Type B pancreatic cell (in vitro differentiated cells): ENCODE measurements at regions not wholly inside any gene's neighbourhood (a gene's known extent, or its start where the extent isn't known, plus 50 kb on each side); places are given as distances from the start of the nearest gene placed in this dataset.

Experiments
- DNase-seq: peaks from one replicate; pipeline ENCODE4 v3.0.0; 2021; ENCODE audit warnings: mixed read lengths; ENCODE audit not compliant: unreplicated experiment; ENCODE audit errors: extremely low spot score
- H3K27ac Mint-ChIP-seq: 2 replicates; pipeline ENCODE4 v1.8.0; 2021; ENCODE audit warnings: mild to moderate bottlenecking, mixed read lengths
- H3K27me3 Mint-ChIP-seq: 2 replicates; pipeline ENCODE4 v1.8.0; 2021; ENCODE audit warnings: mixed read lengths
- H3K36me3 Mint-ChIP-seq: 2 replicates; pipeline ENCODE4 v1.8.0; 2021; ENCODE audit warnings: mixed read lengths
- H3K4me1 Mint-ChIP-seq: one replicate; pipeline ENCODE4 v1.8.0; 2021; ENCODE audit warnings: mixed read lengths; ENCODE audit not compliant: unreplicated experiment
- H3K4me3 Mint-ChIP-seq: 2 replicates; pipeline ENCODE4 v1.8.0; 2021; ENCODE audit warnings: mild to moderate bottlenecking, mixed read lengths
- H3K9me3 Mint-ChIP-seq: 2 replicates; pipeline ENCODE4 v1.8.0; 2021; ENCODE audit warnings: mixed read lengths
- CTCF ChIP-seq: fragments of 200-600 bp; sonication (generic); conservative IDR thresholded peaks from 2 replicates; pipeline ENCODE4 v1.5.0; 2021; ENCODE audit warnings: antibody characterized with exemption, mild to moderate bottlenecking

GRCh38 chr3:186432944-186433732 is 71.1 kb upstream of the DGKG start:
- no peak for DNase-seq
- no peaks in the 10 kb centered on the region for H3K4me1 Mint-ChIP-seq

GRCh38 chr3:186432189-186432588 is 70.2 kb upstream of the DGKG start:
- Mint-ChIP-seq H3K27ac (no peak overlapping the region), H3K9me3 (no peaks in the 10 kb centered on the region), H3K4me3 (no peak overlapping the region), H3K4me1 (no peaks in the 10 kb centered on the region), H3K27me3 (peaks cover 14% of the 10 kb centered on the region), H3K36me3 (no peaks in the 10 kb centered on the region)
- no peak for DNase-seq
- TF ChIP-seq CTCF = no peak

More at GRCh38 chr3:186432944-186433732, 71.1 kb upstream of the DGKG start:
- H3K27me3 Mint-ChIP-seq = peaks cover 14% of the 10 kb centered on the region
- H3K36me3 Mint-ChIP-seq = no peaks in the 10 kb centered on the region
- no peak for TF ChIP-seq CTCF
- H3K9me3 Mint-ChIP-seq = no peaks in the 10 kb centered on the region
- no peak overlapping the region for H3K4me3 Mint-ChIP-seq
- H3K27ac Mint-ChIP-seq = no peak overlapping the region

GRCh38 chr3:186427627-186428281 is 65.7 kb upstream of the DGKG start:
- no peak for DNase-seq
- H3K27me3 Mint-ChIP-seq = peaks cover 13% of the 10 kb centered on the region
- H3K36me3 Mint-ChIP-seq = no peaks in the 10 kb centered on the region
- no peak overlapping the region for H3K4me3 Mint-ChIP-seq
- no peaks in the 10 kb centered on the region for H3K9me3 Mint-ChIP-seq
- H3K27ac Mint-ChIP-seq = no peak overlapping the region
- H3K4me1 Mint-ChIP-seq = peaks cover 8% of the 10 kb centered on the region
- TF ChIP-seq CTCF = no peak

DNA sequence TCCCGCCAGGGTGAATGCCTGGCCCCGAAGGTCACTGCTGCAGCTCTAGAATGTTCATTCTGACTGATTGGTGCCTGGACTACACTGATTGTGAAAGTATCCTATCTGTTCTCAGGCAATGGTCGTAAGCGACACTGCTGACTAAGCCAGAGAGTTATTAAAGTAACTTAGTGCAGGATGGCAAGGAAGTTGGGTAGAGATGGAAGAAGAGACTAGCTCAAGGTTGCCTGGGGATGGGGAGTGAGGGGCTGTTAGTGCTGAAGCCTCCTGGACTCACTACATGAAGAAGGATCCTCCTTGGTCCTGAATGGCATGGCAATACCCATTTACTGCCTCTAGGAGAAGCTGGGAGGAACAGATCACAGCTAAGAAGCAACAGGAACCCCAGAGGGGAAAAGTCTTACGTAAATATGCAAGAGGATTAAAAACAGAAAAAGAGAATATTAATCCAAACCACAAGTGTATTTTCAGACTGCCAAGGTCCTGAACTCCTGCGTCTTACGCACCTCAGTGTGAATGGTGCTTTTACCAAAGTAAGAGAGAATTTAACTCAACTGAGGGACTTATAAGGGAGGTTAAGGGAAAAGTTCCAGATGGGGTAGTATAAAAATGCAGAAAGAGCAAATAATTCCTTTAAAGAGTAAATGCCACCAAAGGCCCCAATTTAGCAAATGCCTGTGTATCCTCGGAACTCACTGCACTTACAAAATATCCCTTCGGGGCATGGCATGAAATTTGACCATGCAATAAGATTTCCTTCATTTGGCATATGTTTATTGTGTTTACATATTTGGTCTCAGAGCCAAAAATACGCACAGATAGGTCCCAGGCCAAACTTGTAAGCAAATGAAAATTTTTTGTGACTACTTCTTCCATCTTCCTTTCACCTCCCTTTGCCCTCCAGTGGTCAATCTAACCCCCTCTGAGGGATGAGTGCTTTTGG is 64.0 kb upstream of the DGKG start:
- no peak overlapping the region for H3K4me3 Mint-ChIP-seq

More for the DNA sequence above, 64.0 kb upstream of the DGKG start:
- H3K27me3 Mint-ChIP-seq = peaks cover 5% of the 10 kb centered on the region
- no peak for DNase-seq
- TF ChIP-seq CTCF = peak; percentile 51
- no peaks in the 10 kb centered on the region for H3K9me3 Mint-ChIP-seq
- H3K36me3 Mint-ChIP-seq = no peaks in the 10 kb centered on the region
- H3K27ac Mint-ChIP-seq = no peak overlapping the region
- peaks cover 8% of the 10 kb centered on the region for H3K4me1 Mint-ChIP-seq
